Endothelial cell of umbilical vein (primary cell): ENCODE measurements at regions not wholly inside any gene's neighbourhood (a gene's known extent, or its start where the extent isn't known, plus 50 kb on each side); places are given as distances from the start of the nearest gene placed in this dataset.

ENCODE experiments used
- BruUV-seq: library from RNA; stranded (reverse); fragments of 400-500 nt; replicated peaks from 2 replicates; lab custom pipeline; 2021; lab: Mats Ljungman, UMichigan
- CTCF ChIA-PET: fragments of 300-600, 350-600 bp; sonication (Branson Sonifier 250); formaldehyde crosslinking; loops from one replicate; lab custom pipeline; 2021; ENCODE audit warnings: antibody characterized with exemption, inconsistent platforms; lab: Charles Lee
- POLR2A ChIA-PET: fragments of 300-600, 350-600 bp; sonication (Branson Sonifier 250); formaldehyde crosslinking; loops from one replicate; lab custom pipeline; 2021; ENCODE audit warnings: antibody characterized with exemption, inconsistent platforms; lab: Charles Lee
- DNase-seq: peaks from one replicate; pipeline ENCODE4 v3.0.0-alpha.2; 2011; ENCODE audit warnings: low read depth, low spot score
- FAIRE-seq: peaks from 2 replicates; lab custom pipeline; 2011; peaks lifted over from hg19 to GRCh38; lab: Jason Lieb, UNC
- H2AFZ ChIP-seq: 2 replicates; pipeline ENCODE4 v1.6.0; 2012; ENCODE audit warnings: low read depth, low read length, control low read depth, inconsistent platforms
- H3K27ac ChIP-seq: 2 replicates; pipeline ENCODE4 v1.5.1; 2011; ENCODE audit warnings: low read depth, mild to moderate bottlenecking, control low read depth, low read length, moderate library complexity; ENCODE audit not compliant: insufficient read depth
- H3K27me3 ChIP-seq, 2 experiments: 2 replicates each; pipeline versions ENCODE4 v1.6.0 to v1.6.1; 2011; ENCODE audit warnings: low read length in 2 of 2, mixed read lengths in 1 of 2; ENCODE audit not compliant: control insufficient read depth in 2 of 2, insufficient read depth in 2 of 2
- H3K36me3 ChIP-seq, 2 experiments: 2 replicates in 1 of 2; 3 replicates in 1 of 2; pipeline ENCODE4 v1.5.1; 2011; ENCODE audit warnings: low read length in 2 of 2, mild to moderate bottlenecking in 1 of 2, moderate library complexity in 1 of 2; ENCODE audit not compliant: control insufficient read depth in 2 of 2, insufficient read depth in 2 of 2; ENCODE audit errors: extremely low read depth in 1 of 2
- H3K4me1 ChIP-seq: 3 replicates; pipeline ENCODE4 v1.5.1; 2011; ENCODE audit warnings: mild to moderate bottlenecking, low read length; ENCODE audit not compliant: control insufficient read depth, insufficient read depth; ENCODE audit errors: extremely low read depth
- H3K4me2 ChIP-seq: 2 replicates; pipeline ENCODE4 v1.6.1; 2011; ENCODE audit warnings: low read length, control low read depth, mixed read lengths; ENCODE audit not compliant: insufficient read depth
- H3K4me3 ChIP-seq, 3 experiments: fragments of 200-600 bp in 1 of 3; sonication (generic), shearing (Covaris generic) in 1 of 3; replicated peaks in 1 of 3; 2 replicates each; pipeline ENCODE4 v1.5.1; 2011 to 2016; ENCODE audit warnings: control low read depth in 3 of 3, low read length in 3 of 3, mild to moderate bottlenecking in 2 of 3, inconsistent platforms in 1 of 3, low read depth in 1 of 3, moderate library complexity in 1 of 3; ENCODE audit not compliant: insufficient read depth in 1 of 3
- H3K79me2 ChIP-seq: 2 replicates; pipeline ENCODE4 v1.6.0; 2012; ENCODE audit warnings: low read length, inconsistent platforms; ENCODE audit not compliant: control insufficient read depth, insufficient read depth
- H3K9ac ChIP-seq: replicated peaks from 2 replicates; pipeline ENCODE3; 2011; ENCODE audit warnings: low read length, control low read depth; ENCODE audit not compliant: insufficient read depth; ENCODE audit errors: extremely low read depth
- H3K9me1 ChIP-seq: replicated peaks from 3 replicates; pipeline ENCODE4 v1.6.0; 2011; ENCODE audit warnings: mild to moderate bottlenecking, low read length; ENCODE audit not compliant: control insufficient read depth, insufficient read depth; ENCODE audit errors: extremely low read depth
- H3K9me3 ChIP-seq: replicated peaks from 2 replicates; pipeline ENCODE4 v1.5.1; 2012; ENCODE audit warnings: low read length, inconsistent platforms; ENCODE audit not compliant: control insufficient read depth, insufficient read depth
- H4K20me1 ChIP-seq: replicated peaks from 2 replicates; pipeline ENCODE3; 2011; ENCODE audit warnings: mild to moderate bottlenecking, low read length; ENCODE audit not compliant: control insufficient read depth, insufficient read depth; ENCODE audit errors: extremely low read depth
- EZH2 ChIP-seq: IDR thresholded peaks from 2 replicates; pipeline ENCODE4 v1.6.1; 2012; ENCODE audit warnings: borderline replicate concordance, low read depth, mild to moderate bottlenecking, moderate library complexity, low read length, inconsistent platforms; ENCODE audit not compliant: severe bottlenecking
- FOS ChIP-seq: IDR thresholded peaks from 2 replicates; pipeline ENCODE4 v1.6.1; 2011; ENCODE audit warnings: mild to moderate bottlenecking, low read length, moderate library complexity, borderline replicate concordance; ENCODE audit not compliant: insufficient read depth
- GATA2 ChIP-seq: IDR thresholded peaks from 2 replicates; pipeline ENCODE4 v1.7.0; 2011; ENCODE audit warnings: low read depth, mild to moderate bottlenecking, moderate library complexity, mixed read lengths, low read length; ENCODE audit not compliant: insufficient read length, insufficient read depth
- JUN ChIP-seq: IDR thresholded peaks from 2 replicates; pipeline ENCODE4 v1.6.1; 2011; ENCODE audit warnings: borderline replicate concordance, low read depth; ENCODE audit not compliant: insufficient read length, insufficient read depth
- MYC ChIP-seq: IDR thresholded peaks from one replicate; pipeline ENCODE4 v1.6.1; 2011; ENCODE audit warnings: mild to moderate bottlenecking, low read depth, low read length
- POLR2A ChIP-seq: IDR thresholded peaks from 2 replicates; pipeline ENCODE4 v1.6.1; 2012; ENCODE audit warnings: low read depth, mild to moderate bottlenecking, control low read depth, low read length
- POLR2AphosphoS5 ChIP-seq: IDR thresholded peaks from 2 replicates; pipeline ENCODE4 v1.6.1; 2012; ENCODE audit warnings: low read depth, mild to moderate bottlenecking, control low read depth, low read length, moderate library complexity; ENCODE audit not compliant: insufficient read depth
- dilution Hi-C: fragments of 300-500 bp; cut with MboI; formaldehyde crosslinking; loops from one replicate; pipeline ENCODE4 v1.15.0; 2019; ENCODE audit warnings: low sequenced_read_pairs; ENCODE audit not compliant: extremely low pct_ligation_motif_present
- intact Hi-C: fragments of 100-400 bp; cut with micrococcal nuclease; formaldehyde crosslinking; loops from one replicate; pipeline ENCODE4 v1.10.0; 2022
- TF ChIP-seq, protein P1 (sequence below), 2 donors: IDR thresholded peaks; 1 replicate in 1 of 2; 2 replicates in 1 of 2; pipeline ENCODE4 v1.5.1; 2011; ENCODE audit warnings: low read length in 2 of 2, mild to moderate bottlenecking in 2 of 2, moderate library complexity in 2 of 2, control low read depth in 1 of 2, inconsistent platforms in 1 of 2, low read depth in 1 of 2; ENCODE audit not compliant: insufficient read depth in 1 of 2; ENCODE audit errors: extremely low read depth in 1 of 2
- TF ChIP-seq, protein P2 (sequence below): IDR thresholded peaks from 2 replicates; pipeline ENCODE4 v1.6.1; 2011; ENCODE audit not compliant: insufficient read depth, insufficient read length

DNA sequence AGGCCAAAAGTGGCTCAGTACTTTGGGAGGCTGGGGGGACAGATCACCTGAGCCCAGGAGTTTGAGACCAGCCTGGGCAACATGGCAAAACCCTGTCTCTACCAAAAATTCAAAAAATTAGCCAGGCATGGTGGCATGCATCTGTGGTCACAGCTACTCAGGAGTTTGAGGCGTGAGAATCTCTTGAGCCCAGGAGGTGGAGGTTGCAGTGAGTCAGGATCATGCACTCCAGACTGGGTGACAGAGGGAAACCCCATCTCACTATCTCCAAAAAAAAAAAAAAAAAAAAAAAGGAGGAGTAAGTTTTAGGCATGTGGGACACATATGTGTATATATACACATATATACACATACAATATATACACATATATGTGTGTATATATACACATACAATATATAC lies 165.3 kb upstream of the DPYD start:
- intact Hi-C loops (loop anchor here (1.0 kb wide), 3 partner anchors 33 to 237 kb away; no protein-coding TSS in a partner anchor), dilution Hi-C loops (no loop called here)
- Histone ChIP-seq H4K20me1 (no peaks in the 10 kb centered on the region), H3K4me1 (peaks cover 53% of the 10 kb centered on the region), H3K4me3 (no peak overlapping the region), H3K36me3 (no peaks in the 10 kb centered on the region), H3K9ac (no peak overlapping the region), H3K9me1 (no peaks in the 10 kb centered on the region), H3K9me3 (no peaks in the 10 kb centered on the region), H3K27me3 (no peaks in the 10 kb centered on the region), H3K4me2 (no peak overlapping the region), H3K27ac (peak overlapping the region; percentile 85), H2AFZ (no peak overlapping the region), H3K79me2 (peaks cover 4% of the 10 kb centered on the region)
- ChIA-PET CTCF (interaction anchor here (0.7 to 1.8 kb wide), 11 partner anchors 11 to 1110 kb away, joined by 3 to 23 read pairs (median 4); no protein-coding TSS in a partner anchor), POLR2A (interaction anchor here (1.1 to 1.7 kb wide), 5 partner anchors 11 to 238 kb away, joined by 4 to 8 read pairs (median 6); no protein-coding TSS in a partner anchor)
- DNase-seq (no peak), FAIRE-seq (no peak)
- TF ChIP-seq POLR2A (no peak), MYC (no peak), POLR2AphosphoS5 (no peak), FOS (no peak), EZH2 (no peak), GATA2 (no peak), JUN (no peak)
- TF ChIP-seq, protein P1, sequence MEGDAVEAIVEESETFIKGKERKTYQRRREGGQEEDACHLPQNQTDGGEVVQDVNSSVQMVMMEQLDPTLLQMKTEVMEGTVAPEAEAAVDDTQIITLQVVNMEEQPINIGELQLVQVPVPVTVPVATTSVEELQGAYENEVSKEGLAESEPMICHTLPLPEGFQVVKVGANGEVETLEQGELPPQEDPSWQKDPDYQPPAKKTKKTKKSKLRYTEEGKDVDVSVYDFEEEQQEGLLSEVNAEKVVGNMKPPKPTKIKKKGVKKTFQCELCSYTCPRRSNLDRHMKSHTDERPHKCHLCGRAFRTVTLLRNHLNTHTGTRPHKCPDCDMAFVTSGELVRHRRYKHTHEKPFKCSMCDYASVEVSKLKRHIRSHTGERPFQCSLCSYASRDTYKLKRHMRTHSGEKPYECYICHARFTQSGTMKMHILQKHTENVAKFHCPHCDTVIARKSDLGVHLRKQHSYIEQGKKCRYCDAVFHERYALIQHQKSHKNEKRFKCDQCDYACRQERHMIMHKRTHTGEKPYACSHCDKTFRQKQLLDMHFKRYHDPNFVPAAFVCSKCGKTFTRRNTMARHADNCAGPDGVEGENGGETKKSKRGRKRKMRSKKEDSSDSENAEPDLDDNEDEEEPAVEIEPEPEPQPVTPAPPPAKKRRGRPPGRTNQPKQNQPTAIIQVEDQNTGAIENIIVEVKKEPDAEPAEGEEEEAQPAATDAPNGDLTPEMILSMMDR (IDR thresholded peaks at IDR 0.05; ENCODE audit: extremely low read depth in 1 of 2, insufficient read depth in 1 of 2, low read depth in 1 of 2, low read length in 2 of 2): no peak
- TF ChIP-seq, protein P2, sequence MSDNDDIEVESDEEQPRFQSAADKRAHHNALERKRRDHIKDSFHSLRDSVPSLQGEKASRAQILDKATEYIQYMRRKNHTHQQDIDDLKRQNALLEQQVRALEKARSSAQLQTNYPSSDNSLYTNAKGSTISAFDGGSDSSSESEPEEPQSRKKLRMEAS: no peak
- BruUV-seq: TSS peak; percentile 48
